Rectal smooth muscle tissue (tissue), 1 donor: ENCODE measurements at regions not wholly inside any gene's neighbourhood (a gene's known extent, or its start where the extent isn't known, plus 50 kb on each side); places are given as distances from the start of the nearest gene placed in this dataset.
"Not testable (repeated sequence)": the region's sequence is repeated elsewhere in the genome, so short reads cannot be mapped to it uniquely, and the experiment has no call there.

Experiments used
- H3K27ac ChIP-seq: one replicate; pipeline ENCODE4 v1.7.0; 2013; ENCODE audit warnings: low read depth, low read length, inconsistent platforms
- H3K27me3 ChIP-seq: one replicate; pipeline ENCODE4 v1.7.0; 2013; ENCODE audit warnings: low read length; ENCODE audit not compliant: control insufficient read depth, insufficient read depth
- H3K36me3 ChIP-seq: one replicate; pipeline ENCODE4 v1.7.0; 2013; ENCODE audit warnings: low read length; ENCODE audit not compliant: control insufficient read depth, insufficient read depth
- H3K4me1 ChIP-seq: one replicate; pipeline ENCODE4 v1.7.0; 2013; ENCODE audit warnings: low read length; ENCODE audit not compliant: control insufficient read depth, insufficient read depth
- H3K4me3 ChIP-seq: one replicate; pipeline ENCODE4 v1.7.0; 2013; ENCODE audit warnings: low read length
- H3K9ac ChIP-seq: one replicate; pipeline ENCODE4 v1.7.0; 2013; ENCODE audit warnings: low read length

- no peaks in the 10 kb centered on the region for H3K27me3 ChIP-seq
- no peak overlapping the region for H3K9ac ChIP-seq
- no peak overlapping the region for H3K4me3 ChIP-seq
- no peaks in the 10 kb centered on the region for H3K36me3 ChIP-seq
- H3K4me1 ChIP-seq: no peaks in the 10 kb centered on the region
- H3K27ac ChIP-seq: no peak overlapping the region
Observed at GRCh38 chr14:48735607-48736006, 850.6 kb downstream of the RPS29 start.

GRCh38 chr14:48731260-48731659, 854.9 kb downstream of the RPS29 start:
- Histone ChIP-seq H3K4me3 (no peak overlapping the region), H3K36me3 (no peaks in the 10 kb centered on the region), H3K27ac (no peak overlapping the region), H3K9ac (no peak overlapping the region), H3K27me3 (no peaks in the 10 kb centered on the region), H3K4me1 (no peaks in the 10 kb centered on the region)

DNA sequence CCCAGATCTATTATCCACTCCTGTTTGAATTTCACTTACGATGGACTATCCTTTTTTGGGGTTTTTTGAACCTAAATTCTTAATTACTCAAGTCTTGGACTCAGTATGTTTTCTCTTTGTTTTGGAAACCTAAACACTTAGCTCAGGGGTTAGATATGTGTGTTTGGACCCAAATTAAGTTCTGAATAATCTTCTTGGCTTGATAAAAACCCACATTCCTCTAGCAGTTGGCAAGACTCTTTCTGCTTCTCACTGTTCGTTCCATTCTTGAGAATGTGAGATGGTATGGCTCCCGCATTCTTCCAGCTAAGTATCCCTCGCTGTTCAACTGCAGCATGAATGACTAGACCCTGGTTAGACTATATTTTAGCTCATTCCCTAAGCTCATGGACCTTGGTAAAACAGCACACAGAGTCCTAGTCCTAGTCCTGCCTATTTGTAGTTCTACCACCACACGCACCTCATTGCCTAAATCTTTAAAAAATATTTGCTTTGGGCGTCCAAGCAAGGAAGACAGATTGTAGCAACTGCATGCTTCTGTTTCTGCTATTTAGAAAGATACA, 860.0 kb downstream of the RPS29 start:
- Histone ChIP-seq H3K9ac (no peak overlapping the region), H3K36me3 (no peaks in the 10 kb centered on the region), H3K4me3 (no peak overlapping the region), H3K27ac (no peak overlapping the region), H3K27me3 (no peaks in the 10 kb centered on the region), H3K4me1 (no peaks in the 10 kb centered on the region)

DNA sequence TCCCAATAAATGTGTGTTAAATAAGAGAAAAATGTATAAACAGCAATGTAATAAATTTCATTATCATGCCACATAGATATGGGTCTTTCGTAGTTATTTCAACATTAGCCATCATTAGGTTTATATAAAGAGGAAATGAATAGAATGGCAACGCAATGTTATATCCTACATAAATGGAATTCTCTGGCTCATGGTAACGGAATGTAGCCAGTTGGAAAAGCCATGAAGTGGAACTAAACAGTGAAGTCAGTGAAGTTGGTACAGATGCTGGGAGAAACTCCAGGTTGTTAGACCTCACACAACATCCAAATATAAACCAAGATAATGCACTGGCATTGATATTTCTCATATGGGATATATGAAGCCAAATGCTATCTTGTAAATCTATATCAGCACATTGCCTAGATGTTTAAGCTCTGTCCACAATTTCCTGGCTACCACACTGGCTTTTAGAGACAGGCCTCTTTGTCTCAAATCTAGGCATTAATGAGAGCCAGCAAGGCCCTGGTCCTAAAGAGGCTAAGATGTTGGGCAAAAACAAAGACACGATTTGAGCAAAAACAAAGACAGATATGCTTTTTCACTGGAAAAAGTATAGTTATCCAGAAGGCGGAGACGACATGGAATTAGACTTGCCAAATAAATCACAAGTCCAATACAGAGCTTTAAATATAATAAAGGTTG, 861.0 kb downstream of the RPS29 start:
- Histone ChIP-seq H3K27ac (no peak overlapping the region), H3K4me3 (no peak overlapping the region), H3K9ac (no peak overlapping the region), H3K36me3 (no peaks in the 10 kb centered on the region), H3K27me3 (no peaks in the 10 kb centered on the region), H3K4me1 (no peaks in the 10 kb centered on the region)

GRCh38 chr14:48723841-48724495, 862.2 kb downstream of the RPS29 start:
- H3K36me3 ChIP-seq: no peaks in the 10 kb centered on the region
- no peak overlapping the region for H3K9ac ChIP-seq
- H3K27me3 ChIP-seq: no peaks in the 10 kb centered on the region
- no peak overlapping the region for H3K27ac ChIP-seq
- no peak overlapping the region for H3K4me3 ChIP-seq
- H3K4me1 ChIP-seq: no peaks in the 10 kb centered on the region

DNA sequence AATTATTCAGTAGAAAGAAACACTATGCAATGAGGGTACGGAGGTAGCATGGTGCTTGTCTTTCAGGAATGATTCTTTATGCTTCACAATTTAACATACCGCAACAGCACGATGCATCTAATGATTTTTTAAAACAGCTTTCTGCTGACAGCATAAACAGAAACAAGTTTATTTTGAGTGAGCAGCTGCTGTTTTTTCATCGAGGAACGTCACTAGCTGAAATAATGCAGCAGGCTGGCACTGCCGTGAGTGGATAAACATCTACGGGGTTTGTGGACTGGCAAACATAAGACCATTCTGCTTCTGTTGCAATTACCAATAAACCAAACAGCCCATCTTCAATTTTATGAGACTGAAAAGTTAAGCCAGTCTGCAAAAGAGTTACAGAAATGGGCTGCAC, 871.8 kb downstream of the RPS29 start:
- Histone ChIP-seq H3K4me3 (no peak overlapping the region), H3K4me1 (no peaks in the 10 kb centered on the region), H3K36me3 (no peaks in the 10 kb centered on the region), H3K27me3 (no peaks in the 10 kb centered on the region), H3K9ac (no peak overlapping the region), H3K27ac (no peak overlapping the region)

DNA sequence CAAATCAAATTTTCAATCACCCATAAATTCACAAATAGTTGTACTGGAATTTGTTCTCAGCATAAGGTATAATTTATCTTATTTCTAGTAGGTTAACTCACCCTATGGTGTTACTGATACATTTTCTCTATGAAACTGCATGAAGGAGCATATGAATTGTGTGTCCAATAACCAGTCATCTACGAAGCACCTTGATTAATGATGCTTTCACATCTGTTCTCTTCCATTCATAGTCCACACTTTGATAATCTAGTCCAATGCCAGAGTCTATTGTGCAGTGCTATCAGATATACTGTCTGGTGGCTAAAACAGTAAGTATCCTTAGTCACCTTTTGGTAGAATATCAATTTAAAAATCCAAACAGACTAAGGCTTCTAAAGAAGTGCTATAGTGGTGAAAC, 876.0 kb downstream of the RPS29 start:
- Histone ChIP-seq H3K27me3 (no peaks in the 10 kb centered on the region), H3K36me3 (no peaks in the 10 kb centered on the region), H3K27ac (no peak overlapping the region), H3K9ac (no peak overlapping the region), H3K4me1 (no peaks in the 10 kb centered on the region), H3K4me3 (no peak overlapping the region)

- H3K27me3 ChIP-seq: no peaks in the 10 kb centered on the region
- no peaks in the 10 kb centered on the region for H3K4me1 ChIP-seq
- H3K36me3 ChIP-seq: no peaks in the 10 kb centered on the region
- H3K4me3 ChIP-seq: no peak overlapping the region
- H3K27ac ChIP-seq: no peak overlapping the region
- H3K9ac ChIP-seq: no peak overlapping the region
Observed at GRCh38 chr14:48709277-48709785, 876.8 kb downstream of the RPS29 start.

GRCh38 chr14:48704639-48705038, 881.5 kb downstream of the RPS29 start:
- H3K4me1 ChIP-seq: no peaks in the 10 kb centered on the region
- H3K9ac ChIP-seq: no peak overlapping the region
- no peaks in the 10 kb centered on the region for H3K36me3 ChIP-seq
- H3K4me3 ChIP-seq: no peak overlapping the region
- H3K27me3 ChIP-seq: no peaks in the 10 kb centered on the region
- H3K27ac ChIP-seq: no peak overlapping the region

DNA sequence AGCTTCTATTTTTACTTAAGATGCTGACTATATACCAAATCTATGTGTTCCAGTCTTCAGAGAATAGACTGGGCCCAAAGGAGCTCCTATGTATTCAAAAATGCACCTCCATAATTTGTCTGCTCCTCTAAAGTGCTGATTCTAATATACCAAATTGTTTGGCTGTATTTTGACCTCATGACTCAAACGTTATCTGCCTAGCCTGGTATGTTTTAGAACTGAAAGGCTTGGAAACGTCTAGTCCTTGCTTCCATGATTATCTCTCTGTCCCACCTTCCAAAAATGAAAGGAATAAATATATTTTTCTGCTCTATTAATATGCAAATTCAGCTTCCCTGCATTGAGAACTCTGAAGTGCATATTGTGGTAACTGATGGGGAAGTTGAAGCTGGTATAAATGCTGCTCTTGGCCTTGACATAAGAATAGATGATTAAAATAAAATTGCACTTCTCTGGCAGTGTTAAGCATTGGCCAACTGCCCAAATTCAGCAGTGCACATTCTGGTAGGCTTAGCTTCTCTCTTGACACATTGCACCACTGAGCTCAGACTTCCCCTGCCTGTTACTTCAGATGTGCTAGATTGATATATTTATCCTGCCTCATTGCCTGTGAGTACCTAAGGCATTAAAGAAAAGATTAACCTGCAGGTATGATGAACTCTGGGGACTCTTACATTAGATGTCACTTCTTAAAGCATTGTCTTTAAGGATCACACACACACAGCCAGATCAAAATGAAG, 882.3 kb downstream of the RPS29 start:
- no peak overlapping the region for H3K4me3 ChIP-seq
- H3K4me1 ChIP-seq: no peaks in the 10 kb centered on the region
- no peak overlapping the region for H3K27ac ChIP-seq
- no peak overlapping the region for H3K9ac ChIP-seq
- no peaks in the 10 kb centered on the region for H3K27me3 ChIP-seq
- no peaks in the 10 kb centered on the region for H3K36me3 ChIP-seq

DNA sequence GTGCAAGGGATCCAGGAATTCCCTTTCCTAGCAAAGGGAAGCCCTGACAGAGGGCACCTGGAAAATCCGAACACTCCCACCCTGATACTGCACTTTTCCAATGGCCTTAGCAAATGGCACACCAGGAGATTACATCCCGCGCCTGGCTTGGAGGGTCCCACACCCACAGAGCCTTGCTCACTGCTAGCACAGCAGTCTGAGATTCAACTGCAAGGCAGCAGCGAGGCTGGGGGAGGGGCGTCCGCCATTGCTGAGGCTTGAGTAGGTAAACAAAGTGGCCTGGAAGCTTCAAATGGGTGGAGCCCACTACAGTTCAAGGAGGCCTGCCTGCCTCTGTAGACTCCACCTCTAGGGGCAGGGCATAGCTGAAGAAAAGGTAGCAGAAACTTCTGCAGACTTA, 888.8 kb downstream of the RPS29 start:
- not testable (repeated sequence) for H3K36me3 ChIP-seq, H3K4me1 ChIP-seq, H3K9ac ChIP-seq, H3K4me3 ChIP-seq, H3K27ac ChIP-seq, H3K27me3 ChIP-seq

GRCh38 chr14:48693793-48694192, 892.4 kb downstream of the RPS29 start:
- Histone ChIP-seq H3K9ac (no peak overlapping the region), H3K27ac (no peak overlapping the region), H3K27me3 (no peaks in the 10 kb centered on the region), H3K36me3 (no peaks in the 10 kb centered on the region), H3K4me1 (no peaks in the 10 kb centered on the region), H3K4me3 (no peak overlapping the region)
